ENCODE measurements at regions not wholly inside any gene's neighbourhood (a gene's known extent, or its start where the extent isn't known, plus 50 kb on each side); places are given as distances from the start of the nearest gene placed in this dataset.

DNA sequence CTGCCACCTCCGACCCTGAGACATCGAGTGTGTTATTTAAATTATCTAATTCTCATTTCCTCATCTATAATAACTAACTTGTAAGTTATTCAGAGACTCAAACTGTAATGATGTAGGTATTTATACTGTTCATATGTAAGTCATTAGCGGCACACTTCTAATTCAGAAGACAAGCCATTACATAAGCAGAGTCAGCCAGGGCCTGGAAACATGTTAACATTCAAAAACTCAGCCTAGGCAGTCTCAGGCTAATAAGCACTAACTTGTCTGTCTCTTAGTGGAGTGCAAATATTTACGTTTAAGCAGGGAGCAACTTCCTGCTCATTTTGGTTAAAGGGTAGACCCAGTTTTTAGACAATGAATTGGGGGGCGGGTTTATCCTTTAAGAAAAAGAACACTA lies 598.4 kb downstream of the ACTL7B start:
- TF ChIP-seq POLR2AphosphoS5 (IDR thresholded peaks at IDR 0.05; ENCODE audit: low read depth), result no peak
- TF ChIP-seq EZH2phosphoT487 (IDR thresholded peaks at IDR 0.05; ENCODE audit: unreplicated experiment), result no peak
- TF ChIP-seq CTCF (conservative IDR thresholded peaks at IDR 0.05; ENCODE audit: low read depth in 2 of 2), result no peak

All from GM23338 (cell line).